Breast epithelium (tissue), 3 donors: ENCODE measurements at regions not wholly inside any gene's neighbourhood (a gene's known extent, or its start where the extent isn't known, plus 50 kb on each side); places are given as distances from the start of the nearest gene placed in this dataset.

Experiments
- CTCF ChIP-seq, 3 donors: fragments of 450-650 bp; IDR thresholded peaks; one replicate each; pipeline ENCODE4 v1.5.1; 2016 to 2017; ENCODE audit warnings: antibody characterized with exemption in 3 of 3, mild to moderate bottlenecking in 3 of 3, moderate library complexity in 3 of 3
- POLR2A ChIP-seq: fragments of 450-650 bp; IDR thresholded peaks from one replicate; pipeline ENCODE4 v1.6.1; 2016; ENCODE audit warnings: antibody characterized with exemption, mild to moderate bottlenecking, moderate library complexity
- POLR2AphosphoS5 ChIP-seq, 3 donors: sonication (generic); formaldehyde crosslinking; IDR thresholded peaks; one replicate each; pipeline ENCODE4 v1.6.1; 2017; ENCODE audit warnings: antibody characterized with exemption in 3 of 3

GRCh38 chr10:4535521-4535920, 290.5 kb upstream of the AKR1E2 start:
- no peak for TF ChIP-seq CTCF (IDR thresholded peaks at IDR 0.05)
- TF ChIP-seq POLR2AphosphoS5 (IDR thresholded peaks at IDR 0.05), result no peak
- no peak for TF ChIP-seq POLR2A
